HCT116 (cell line): ENCODE measurements at regions not wholly inside any gene's neighbourhood (a gene's known extent, or its start where the extent isn't known, plus 50 kb on each side); places are given as distances from the start of the nearest gene placed in this dataset.

Experiments used
- ATAC-seq: fragments of 200-7000 bp; cut with Tn5 transposase; 2 replicates; pipeline ENCODE4 v1.9.1; 2020; ENCODE audit warnings: mild to moderate bottlenecking, moderate library complexity
- BruUV-seq: library from RNA; stranded (reverse); fragments of 400-500 nt; replicated peaks from 2 replicates; lab custom pipeline; 2021; lab: Mats Ljungman, UMichigan
- CTCF ChIA-PET: fragments of 300-600 bp; sonication (Branson Sonifier 250); formaldehyde crosslinking; loops from one replicate; lab custom pipeline; 2021; ENCODE audit warnings: antibody characterized with exemption; lab: Charles Lee
- POLR2A ChIA-PET: fragments of 300-600, 350-600 bp; sonication (Branson Sonifier 250); formaldehyde crosslinking; loops from one replicate; lab custom pipeline; 2021; ENCODE audit warnings: antibody characterized with exemption; lab: Charles Lee
- RAD21 ChIA-PET, 2 experiments: fragments of 300-600 bp; sonication (Branson Sonifier 250); formaldehyde crosslinking; loops; one replicate each; lab custom pipeline; 2023; ENCODE audit warnings: low total read pairs in 2 of 2; ENCODE audit not compliant: uncharacterized antibody in 2 of 2, unreplicated experiment in 2 of 2, low non-redundant PET in 1 of 2; lab: Charles Lee
- DNase-seq: peaks from one replicate; pipeline ENCODE4 v3.0.0-alpha.2; 2010; ENCODE audit warnings: low read depth, low spot score
- H2AFZ ChIP-seq: fragments of 200-600 bp; shearing (Covaris generic), sonication (generic); 2 replicates; pipeline ENCODE4 v1.6.1; 2017; ENCODE audit warnings: low read depth, mixed run types, mixed read lengths, antibody characterized with exemption, low read length; ENCODE audit not compliant: poor library complexity, severe bottlenecking
- H3K27ac ChIP-seq: 2 replicates; pipeline ENCODE4 v1.5.1; 2012; ENCODE audit warnings: low read depth, low read length
- H3K27me3 ChIP-seq: fragments of 200-600 bp; sonication (generic); 2 replicates; pipeline ENCODE4 v1.6.1; 2016; ENCODE audit warnings: mixed run types, low read length, mixed read lengths; ENCODE audit not compliant: insufficient read depth
- H3K36me3 ChIP-seq, 2 experiments: fragments of 200-500 bp in 1 of 2; fragments of 200-600 bp in 1 of 2; sonication (Bioruptor generic) in 1 of 2; sonication (generic) in 1 of 2; 2 replicates each; pipeline versions ENCODE4 v1.5.1 to v1.6.1; 2014 to 2016; ENCODE audit warnings: low read length in 2 of 2, inconsistent platforms in 1 of 2, mixed read lengths in 1 of 2, mixed run types in 1 of 2; ENCODE audit not compliant: insufficient read depth in 2 of 2, control insufficient read depth in 1 of 2
- H3K4me1 ChIP-seq, 2 experiments: fragments of 200-600 bp in 1 of 2; sonication (generic) in 1 of 2; 2 replicates each; pipeline versions ENCODE4 v1.5.1 to v1.6.1; 2012 to 2017; ENCODE audit warnings: low read length in 2 of 2, inconsistent platforms in 1 of 2, mild to moderate bottlenecking in 1 of 2, mixed read lengths in 1 of 2, mixed run types in 1 of 2, moderate library complexity in 1 of 2; ENCODE audit not compliant: insufficient read depth in 2 of 2, control insufficient read depth in 1 of 2
- H3K4me2 ChIP-seq: fragments of 200-600 bp; sonication (generic); 2 replicates; pipeline ENCODE4 v1.6.1; 2017; ENCODE audit warnings: mixed run types, low read length, mixed read lengths
- H3K4me3 ChIP-seq, 2 experiments: fragments of 200-600 bp in 1 of 2; sonication (generic) in 1 of 2; replicated peaks in 1 of 2; 2 replicates each; pipeline ENCODE4 v1.5.1; 2011 to 2016; ENCODE audit warnings: low read length in 2 of 2, control low read depth in 1 of 2, low read depth in 1 of 2, mild to moderate bottlenecking in 1 of 2, mixed read lengths in 1 of 2, mixed run types in 1 of 2
- H3K79me2 ChIP-seq: fragments of 200-600 bp; sonication (generic); 2 replicates; pipeline ENCODE4 v1.6.1; 2017; ENCODE audit warnings: mild to moderate bottlenecking, mixed run types, low read length, moderate library complexity, mixed read lengths; ENCODE audit not compliant: insufficient read depth
- H3K9ac ChIP-seq: fragments of 200-600 bp; sonication (generic); 2 replicates; pipeline ENCODE4 v1.6.1; 2016; ENCODE audit warnings: low read length, mixed read lengths
- H3K9me2 ChIP-seq: fragments of 200-600 bp; sonication (generic), shearing (Covaris generic); 2 replicates; pipeline ENCODE4 v1.6.1; 2017; ENCODE audit warnings: mixed run types, mild to moderate bottlenecking, moderate library complexity; ENCODE audit not compliant: insufficient read depth
- H3K9me3 ChIP-seq, 2 experiments: fragments of 200-500 bp in 1 of 2; fragments of 200-600 bp in 1 of 2; sonication (Bioruptor generic) in 1 of 2; sonication (generic) in 1 of 2; 2 replicates each; pipeline ENCODE4 v1.6.1; 2014 to 2017; ENCODE audit warnings: low read length in 2 of 2, mixed read lengths in 2 of 2, inconsistent platforms in 1 of 2, low read depth in 1 of 2, mild to moderate bottlenecking in 1 of 2, mixed run types in 1 of 2, moderate library complexity in 1 of 2; ENCODE audit not compliant: control insufficient read depth in 1 of 2, insufficient read depth in 1 of 2
- H4K20me1 ChIP-seq: fragments of 200-600 bp; sonication (generic), shearing (Covaris generic); 2 replicates; pipeline ENCODE4 v1.6.1; 2017; ENCODE audit warnings: mixed run types, mild to moderate bottlenecking, moderate library complexity; ENCODE audit not compliant: insufficient read depth
- CBX3 ChIP-seq: IDR thresholded peaks from 2 replicates; pipeline ENCODE4 v1.6.1; 2012; ENCODE audit warnings: low read depth
- CTCF ChIP-seq, 3 experiments: fragments of 200-600 bp in 1 of 3; sonication (generic) in 1 of 3; IDR thresholded peaks in 2 of 3; conservative IDR thresholded peaks in 1 of 3; 2 replicates each; pipeline ENCODE4 v1.5.1; 2012 to 2017; ENCODE audit warnings: low read depth in 2 of 3, low read length in 2 of 3, antibody characterized with exemption in 1 of 3, borderline replicate concordance in 1 of 3, control low read depth in 1 of 3, mild to moderate bottlenecking in 1 of 3, mixed read lengths in 1 of 3, mixed run types in 1 of 3, moderate library complexity in 1 of 3; ENCODE audit not compliant: insufficient read depth in 1 of 3
- EGR1 ChIP-seq: IDR thresholded peaks from 2 replicates; pipeline ENCODE4 v1.6.1; 2012; ENCODE audit warnings: low read depth
- EZH2 ChIP-seq: fragments of 200-600 bp; sonication (generic); IDR thresholded peaks from 2 replicates; pipeline ENCODE4 v1.6.1; 2017; ENCODE audit warnings: antibody characterized with exemption, mixed run types
- EZH2phosphoT487 ChIP-seq: fragments of 200-600 bp; IDR thresholded peaks from 2 replicates; pipeline ENCODE4 v1.6.1; 2018; ENCODE audit warnings: antibody characterized with exemption, borderline replicate concordance
- FOSL1 ChIP-seq: IDR thresholded peaks from 2 replicates; pipeline ENCODE4 v1.6.1; 2012; ENCODE audit warnings: low read depth
- JUND ChIP-seq: IDR thresholded peaks from 2 replicates; pipeline ENCODE4 v1.6.1; 2012
- REST ChIP-seq: IDR thresholded peaks from 2 replicates; pipeline ENCODE4 v1.6.1; 2012; ENCODE audit warnings: low read depth
- SIN3A ChIP-seq: IDR thresholded peaks from 2 replicates; pipeline ENCODE4 v1.6.1; 2012; ENCODE audit warnings: low read depth
- SP1 ChIP-seq: IDR thresholded peaks from 2 replicates; pipeline ENCODE4 v1.6.1; 2012; ENCODE audit warnings: low read depth
- SRF ChIP-seq: IDR thresholded peaks from 2 replicates; pipeline ENCODE4 v1.6.1; 2012; ENCODE audit warnings: low read depth
- TCF7L2 ChIP-seq: IDR thresholded peaks from 2 replicates; pipeline ENCODE4 v1.7.0; 2011; ENCODE audit warnings: borderline replicate concordance, inconsistent platforms; ENCODE audit not compliant: insufficient read depth, insufficient read length; ENCODE audit errors: extremely low read depth
- ZFX ChIP-seq: fragments of 450-650 bp; IDR thresholded peaks from 2 replicates; pipeline ENCODE4 v1.6.1; 2017
- ZNF274 ChIP-seq: fragments of 200-500 bp; sonication (Bioruptor generic); IDR thresholded peaks from 2 replicates; pipeline ENCODE4 v1.6.1; 2014; ENCODE audit warnings: mild to moderate bottlenecking, low read depth, low read length, inconsistent platforms
- intact Hi-C: fragments of 100-400 bp; cut with micrococcal nuclease; formaldehyde crosslinking; loops from 2 replicates; pipeline ENCODE4 v1.10.0; 2022

GRCh38 chr7:50197549-50197948 lies 104.5 kb upstream of the ZPBP start (continued):
- no peak for TF ChIP-seq EZH2
- TF ChIP-seq SP1: peak; percentile 67

- Histone ChIP-seq H3K9ac (no peak overlapping the region), H3K4me1 (peaks cover 13 to 18% of the 10 kb centered on the region in 2 experiments), H3K9me3 (no peaks in the 10 kb centered on the region), H3K79me2 (no peaks in the 10 kb centered on the region), H3K36me3 (no peaks in the 10 kb centered on the region)
- BruUV-seq: no TSS peak
- ATAC-seq (no peak), DNase-seq (no peak)
- ChIA-PET POLR2A (no interaction called here), RAD21 (no interaction called here)
- TF ChIP-seq EZH2phosphoT487 (no peak), EGR1 (no peak), SP1 (no peak), ZNF274 (no peak), TCF7L2 (no peak), CTCF (IDR thresholded peaks at IDR 0.05 in 2 of 3, conservative IDR thresholded peaks at IDR 0.05 in 1 of 3; ENCODE audit: borderline replicate concordance in 1 of 3, insufficient read depth in 1 of 3, low read depth in 2 of 3, low read length in 2 of 3) (no peak), CBX3 (no peak), FOSL1 (no peak), REST (no peak), JUND (no peak), SIN3A (no peak), ZFX (no peak), SRF (no peak)
- TF ChIP-seq, all 23 proteins: peak for 0
- no peaks in the 10 kb centered on the region for H4K20me1 ChIP-seq
- H3K27ac ChIP-seq: no peak overlapping the region; the same call in 1 of the 2 replicates
- CTCF ChIA-PET: no interaction called here
- H3K27me3 ChIP-seq: no peaks in the 10 kb centered on the region
- no peaks in the 10 kb centered on the region for H3K9me2 ChIP-seq
- H3K4me2 ChIP-seq: peak overlapping the region; percentile 71
- intact Hi-C loops: no loop called here
- no peak overlapping the region for H3K4me3 ChIP-seq
- H2AFZ ChIP-seq: no peak overlapping the region
Measured at GRCh38 chr7:50196719-50197118, 103.7 kb upstream of the ZPBP start.
